Epithelial cell of esophagus (primary cell): ENCODE measurements at regions not wholly inside any gene's neighbourhood (a gene's known extent, or its start where the extent isn't known, plus 50 kb on each side); places are given as distances from the start of the nearest gene placed in this dataset.

Experiments
- DNase-seq: peaks from one replicate; pipeline ENCODE4 v3.0.0; 2010; ENCODE audit warnings: low read depth
- H3K4me3 ChIP-seq: 2 replicates; pipeline ENCODE4 v1.5.1; 2011; ENCODE audit warnings: mild to moderate bottlenecking, low read length, control low read depth
- TF ChIP-seq, protein P1 (sequence below): IDR thresholded peaks from 2 replicates; pipeline ENCODE4 v1.5.1; 2011; ENCODE audit warnings: low read depth, mild to moderate bottlenecking, low read length, control low read depth, inconsistent platforms; ENCODE audit not compliant: insufficient read depth; ENCODE audit errors: missing control alignments

DNA sequence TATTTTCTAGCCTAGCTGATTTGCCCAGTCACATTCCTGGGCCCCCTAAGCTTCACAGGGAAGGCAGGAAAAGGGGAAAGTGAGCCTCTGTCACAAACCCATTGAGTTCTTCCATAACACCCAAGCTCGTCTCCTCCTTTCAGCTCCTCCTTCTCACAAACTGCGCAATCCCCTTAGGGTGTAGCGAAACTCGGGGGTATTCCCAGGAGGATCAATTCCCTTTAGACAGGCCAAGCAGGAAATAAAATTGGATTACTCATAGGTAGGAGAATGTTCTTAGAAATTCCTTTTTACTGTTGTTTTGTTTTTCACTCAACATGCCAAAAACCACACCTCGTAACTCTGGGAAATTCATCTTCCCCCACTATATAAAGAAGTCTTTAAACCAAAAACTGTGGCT is 139.3 kb downstream of the IRS2 start:
- H3K4me3 ChIP-seq, result no peak overlapping the region
- TF ChIP-seq, protein P1, sequence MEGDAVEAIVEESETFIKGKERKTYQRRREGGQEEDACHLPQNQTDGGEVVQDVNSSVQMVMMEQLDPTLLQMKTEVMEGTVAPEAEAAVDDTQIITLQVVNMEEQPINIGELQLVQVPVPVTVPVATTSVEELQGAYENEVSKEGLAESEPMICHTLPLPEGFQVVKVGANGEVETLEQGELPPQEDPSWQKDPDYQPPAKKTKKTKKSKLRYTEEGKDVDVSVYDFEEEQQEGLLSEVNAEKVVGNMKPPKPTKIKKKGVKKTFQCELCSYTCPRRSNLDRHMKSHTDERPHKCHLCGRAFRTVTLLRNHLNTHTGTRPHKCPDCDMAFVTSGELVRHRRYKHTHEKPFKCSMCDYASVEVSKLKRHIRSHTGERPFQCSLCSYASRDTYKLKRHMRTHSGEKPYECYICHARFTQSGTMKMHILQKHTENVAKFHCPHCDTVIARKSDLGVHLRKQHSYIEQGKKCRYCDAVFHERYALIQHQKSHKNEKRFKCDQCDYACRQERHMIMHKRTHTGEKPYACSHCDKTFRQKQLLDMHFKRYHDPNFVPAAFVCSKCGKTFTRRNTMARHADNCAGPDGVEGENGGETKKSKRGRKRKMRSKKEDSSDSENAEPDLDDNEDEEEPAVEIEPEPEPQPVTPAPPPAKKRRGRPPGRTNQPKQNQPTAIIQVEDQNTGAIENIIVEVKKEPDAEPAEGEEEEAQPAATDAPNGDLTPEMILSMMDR, result no peak
- DNase-seq, result peak; percentile 93

DNA sequence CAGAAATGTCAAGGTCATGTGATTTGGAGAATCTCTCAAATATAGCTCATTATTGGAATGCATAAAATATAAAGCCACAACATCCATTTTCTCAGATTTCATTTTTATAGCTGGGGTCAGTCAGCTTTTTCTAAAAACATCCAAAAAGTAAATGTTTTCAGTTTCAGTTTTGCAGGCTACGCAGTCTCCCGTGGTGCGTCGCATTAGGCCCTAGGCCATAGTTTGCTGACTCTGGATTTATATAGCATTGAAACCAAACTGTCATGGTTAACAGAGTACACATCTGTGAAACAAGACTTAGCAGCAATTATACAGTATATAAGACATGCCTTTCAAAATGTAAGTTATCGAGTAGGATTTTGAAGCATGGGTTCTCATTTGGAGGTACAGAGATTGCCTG is 140.0 kb downstream of the IRS2 start:
- TF ChIP-seq, protein P1, result no peak
- no peak overlapping the region for H3K4me3 ChIP-seq
- DNase-seq, result no peak

DNA sequence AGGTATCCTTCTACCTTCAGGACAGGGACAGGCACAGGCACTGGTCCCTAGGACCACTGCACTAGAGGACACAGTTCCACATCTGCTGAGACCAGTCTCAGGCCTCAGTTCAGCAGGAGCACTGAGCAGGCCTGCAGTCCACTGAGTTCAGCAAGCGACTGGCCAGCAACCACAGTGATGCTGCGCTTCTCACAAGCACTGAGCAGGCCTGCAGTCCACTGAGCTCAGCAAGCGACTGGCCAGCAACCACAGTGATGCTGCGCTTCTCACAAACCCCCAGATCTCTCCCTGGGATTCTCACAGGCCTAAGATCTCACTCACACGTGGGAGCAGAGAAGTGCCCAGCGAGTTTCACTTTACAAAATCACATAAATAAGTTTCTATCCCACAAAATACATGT is 140.6 kb downstream of the IRS2 start:
- no peak for DNase-seq

DNA sequence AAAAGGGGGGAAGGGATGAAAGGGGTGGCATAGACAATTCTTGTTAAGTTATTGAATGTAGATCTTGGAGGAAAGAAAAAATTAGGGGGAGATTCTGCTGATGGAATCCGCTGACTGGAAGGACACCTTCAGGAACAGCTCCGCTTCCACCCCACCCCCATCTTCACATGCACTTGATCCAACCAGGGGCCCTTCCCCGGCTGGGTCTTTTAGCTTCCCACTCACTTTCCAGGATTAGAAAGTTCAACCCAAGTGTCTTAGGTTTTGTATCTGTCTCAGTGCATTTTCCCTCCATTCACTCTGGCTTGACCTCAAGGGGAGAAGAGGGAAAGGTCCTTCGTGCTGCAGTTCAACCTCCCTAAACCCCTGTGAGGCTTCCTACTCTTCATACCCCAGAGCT is 141.4 kb downstream of the IRS2 start:
- DNase-seq, result no peak
- H3K4me3 ChIP-seq, result no peak overlapping the region
- TF ChIP-seq, protein P1, result no peak

More for the DNA sequence above, 140.6 kb downstream of the IRS2 start:
- TF ChIP-seq, protein P1, result no peak
- no peak overlapping the region for H3K4me3 ChIP-seq

DNA sequence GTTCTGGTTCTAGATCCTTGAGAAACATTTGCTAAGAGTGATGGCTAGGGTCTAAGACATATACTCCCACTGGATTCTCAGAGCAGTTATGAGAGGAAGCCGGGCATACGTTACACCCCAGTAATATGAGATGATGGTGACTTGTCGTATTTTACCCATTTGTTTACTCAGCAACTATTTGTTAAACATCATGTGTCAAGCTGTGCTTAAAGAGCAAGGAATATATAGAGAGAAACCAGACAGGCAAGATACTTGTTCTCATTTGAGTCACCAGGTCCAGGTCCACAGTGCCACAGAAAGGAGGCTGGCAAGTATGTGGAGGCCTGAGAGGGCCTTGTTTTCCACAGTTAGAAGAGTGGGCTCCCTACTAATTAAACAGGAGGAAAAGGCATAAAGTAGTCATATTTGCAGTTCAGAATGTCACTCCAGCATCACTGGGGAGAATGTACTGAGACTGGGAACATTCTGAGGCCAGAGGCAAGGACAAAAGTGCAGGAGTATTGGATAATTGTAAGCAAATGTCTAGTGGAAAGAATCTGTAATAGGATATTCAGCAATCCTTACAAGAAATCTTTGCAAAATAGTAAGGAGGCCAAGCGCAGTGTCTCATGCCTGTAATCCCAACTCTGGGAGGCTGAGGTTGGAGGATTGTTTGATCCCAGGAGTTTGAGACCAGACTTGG is 142.2 kb downstream of the IRS2 start:
- DNase-seq, result peak; percentile 74
- TF ChIP-seq, protein P1, result no peak
- H3K4me3 ChIP-seq, result no peak overlapping the region

DNA sequence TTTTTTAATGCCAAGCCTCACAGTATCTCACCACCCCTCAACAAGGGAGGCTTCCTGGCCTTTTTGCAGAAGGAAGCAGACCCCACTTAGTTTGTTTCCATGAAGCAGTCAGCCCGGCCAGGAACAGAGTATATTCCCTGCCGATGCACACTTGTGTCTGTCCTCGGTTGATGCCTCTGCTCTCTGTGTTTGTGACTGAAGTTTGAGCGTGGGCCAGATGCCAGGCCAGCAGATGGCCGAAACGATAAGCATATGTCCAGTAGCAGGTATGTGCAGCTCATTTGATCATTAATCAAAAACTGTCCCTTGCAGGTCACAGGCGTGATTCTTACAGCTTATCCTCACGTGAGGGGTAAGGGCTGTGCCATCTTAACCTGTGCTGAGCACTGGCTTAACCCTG is 144.0 kb downstream of the IRS2 start:
- DNase-seq, result no peak
- TF ChIP-seq, protein P1, result no peak
- H3K4me3 ChIP-seq, result no peak overlapping the region

DNA sequence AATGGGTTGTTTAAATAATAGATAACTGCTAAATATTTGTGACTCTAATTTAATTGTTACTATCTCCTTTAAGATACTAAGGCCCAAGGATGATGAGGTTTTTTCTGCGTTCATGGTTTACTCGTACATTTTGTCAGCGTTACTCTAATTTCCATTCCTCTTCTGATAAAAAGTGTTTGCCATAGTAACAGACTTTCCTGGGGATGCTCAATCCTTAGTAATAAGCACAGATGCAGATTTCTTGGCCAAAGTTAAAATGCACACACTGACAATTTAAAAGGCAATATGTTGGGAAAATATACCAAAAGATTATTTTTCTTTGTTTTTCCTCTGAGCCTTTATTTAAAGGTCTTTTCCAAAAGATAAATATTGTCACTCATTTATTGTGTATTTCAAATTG is 149.6 kb downstream of the IRS2 start:
- H3K4me3 ChIP-seq, result no peak overlapping the region
- no peak for DNase-seq

More for the DNA sequence above, 149.6 kb downstream of the IRS2 start:
- TF ChIP-seq, protein P1, result no peak
